ENCODE measurements at regions not wholly inside any gene's neighbourhood (a gene's known extent, or its start where the extent isn't known, plus 50 kb on each side); places are given as distances from the start of the nearest gene placed in this dataset.

GRCh38 chr18:45521136-45521535, 94.1 kb upstream of the SLC14A2 start:
- Histone ChIP-seq H3K4me2 (ENCODE audit: control insufficient read depth, extremely low read depth, insufficient read depth, low read depth, low read length) (no peak overlapping the region), H3K27ac (ENCODE audit: control insufficient read depth, insufficient read depth, low read length) (no peak overlapping the region), H3K9me1 (ENCODE audit: control insufficient read depth, extremely low read depth, insufficient read depth, low read length) (no peaks in the 10 kb centered on the region), H4K20me1 (ENCODE audit: control insufficient read depth, extremely low read depth, insufficient read depth, low read length) (no peaks in the 10 kb centered on the region), H3K9ac (ENCODE audit: control insufficient read depth, extremely low read depth, insufficient read depth, low read length) (no peak overlapping the region), H3K27me3 (ENCODE audit: control insufficient read depth, extremely low read depth, insufficient read depth, low read length) (no peaks in the 10 kb centered on the region), H3K4me1 (ENCODE audit: control insufficient read depth, extremely low read depth, insufficient read depth, low read length) (peaks cover 5% of the 10 kb centered on the region), H3K9me3 (ENCODE audit: control insufficient read depth, low read depth, low read length) (no peaks in the 10 kb centered on the region), H2AFZ (ENCODE audit: control insufficient read depth, low read length) (no peak overlapping the region), H3K4me3 (ENCODE audit: control insufficient read depth in 2 of 3, extremely low read depth in 1 of 3, insufficient read depth in 2 of 3, low read depth in 1 of 3, low read length in 3 of 3) (no peak overlapping the region), H3K79me2 (ENCODE audit: control insufficient read depth, insufficient read depth, low read length) (no peaks in the 10 kb centered on the region), H3K36me3 (ENCODE audit: control insufficient read depth in 2 of 2, extremely low read depth in 1 of 2, insufficient read depth in 2 of 2, low read length in 2 of 2) (no peaks in the 10 kb centered on the region)
- FAIRE-seq, result no peak
- TF ChIP-seq CTCF (optimal IDR thresholded peaks at IDR 0.05 in 1 of 3, IDR thresholded peaks at IDR 0.05 in 1 of 3, conservative IDR thresholded peaks at IDR 0.05 in 1 of 3; ENCODE audit: extremely low read depth in 1 of 3, insufficient read depth in 2 of 3, low read length in 3 of 3) (no peak), EZH2 (IDR thresholded peaks at IDR 0.05; ENCODE audit: low read length) (no peak)
- DNase-seq (ENCODE audit: low read depth, low spot score), result no peak
- dilution Hi-C loops (cut with MboI; ENCODE audit: extremely low pct_ligation_motif_present, low sequenced_read_pairs), result no loop called here

GRCh38 chr18:45521777-45522176, 93.5 kb upstream of the SLC14A2 start:
- H3K4me1 ChIP-seq (ENCODE audit: control insufficient read depth, extremely low read depth, insufficient read depth, low read length), result peaks cover 5% of the 10 kb centered on the region
- DNase-seq (ENCODE audit: low read depth, low spot score), result no peak
- dilution Hi-C loops (cut with MboI; ENCODE audit: extremely low pct_ligation_motif_present, low sequenced_read_pairs), result no loop called here
- no peaks in the 10 kb centered on the region for H4K20me1 ChIP-seq (ENCODE audit: control insufficient read depth, extremely low read depth, insufficient read depth, low read length)
- H2AFZ ChIP-seq (ENCODE audit: control insufficient read depth, low read length), result no peak overlapping the region
- H3K4me2 ChIP-seq (ENCODE audit: control insufficient read depth, extremely low read depth, insufficient read depth, low read depth, low read length), result no peak overlapping the region
- H3K4me3 ChIP-seq (ENCODE audit: control insufficient read depth in 2 of 3, extremely low read depth in 1 of 3, insufficient read depth in 2 of 3, low read depth in 1 of 3, low read length in 3 of 3), result no peak overlapping the region
- H3K79me2 ChIP-seq (ENCODE audit: control insufficient read depth, insufficient read depth, low read length), result no peaks in the 10 kb centered on the region
- no peaks in the 10 kb centered on the region for H3K27me3 ChIP-seq (ENCODE audit: control insufficient read depth, extremely low read depth, insufficient read depth, low read length)
- H3K9me3 ChIP-seq (ENCODE audit: control insufficient read depth, low read depth, low read length), result no peaks in the 10 kb centered on the region
- H3K9me1 ChIP-seq (ENCODE audit: control insufficient read depth, extremely low read depth, insufficient read depth, low read length), result no peaks in the 10 kb centered on the region
- FAIRE-seq, result peak; percentile 44
- no peaks in the 10 kb centered on the region for H3K36me3 ChIP-seq (ENCODE audit: control insufficient read depth in 2 of 2, extremely low read depth in 1 of 2, insufficient read depth in 2 of 2, low read length in 2 of 2)
- H3K27ac ChIP-seq (ENCODE audit: control insufficient read depth, insufficient read depth, low read length), result no peak overlapping the region
- TF ChIP-seq EZH2 (IDR thresholded peaks at IDR 0.05; ENCODE audit: low read length) (no peak), CTCF (optimal IDR thresholded peaks at IDR 0.05 in 1 of 3, IDR thresholded peaks at IDR 0.05 in 1 of 3, conservative IDR thresholded peaks at IDR 0.05 in 1 of 3; ENCODE audit: extremely low read depth in 1 of 3, insufficient read depth in 2 of 3, low read length in 3 of 3) (no peak)
- no peak overlapping the region for H3K9ac ChIP-seq (ENCODE audit: control insufficient read depth, extremely low read depth, insufficient read depth, low read length)
